Lower lobe of right lung (tissue), 2 donors: ENCODE measurements at regions not wholly inside any gene's neighbourhood (a gene's known extent, or its start where the extent isn't known, plus 50 kb on each side); places are given as distances from the start of the nearest gene placed in this dataset.

Experiments
- ATAC-seq, 2 donors: fragments of 200-7000 bp; cut with Tn5 transposase; one replicate each; pipeline ENCODE4 v1.9.1; 2020 to 2022; ENCODE audit warnings: mild to moderate bottlenecking in 2 of 2, moderate library complexity in 2 of 2
- DNase-seq: peaks from one replicate; pipeline ENCODE4 v3.0.0-alpha.2; 2020
- H3K27ac ChIP-seq: fragments of 200-600 bp; one replicate; pipeline ENCODE4 v1.8.0; 2022
- H3K27me3 ChIP-seq: fragments of 200-600 bp; one replicate; pipeline ENCODE4 v1.8.0; 2022; ENCODE audit warnings: low read depth
- H3K36me3 ChIP-seq: fragments of 200-600 bp; one replicate; pipeline ENCODE4 v1.8.0; 2022; ENCODE audit warnings: mild to moderate bottlenecking
- H3K4me1 ChIP-seq: fragments of 200-600 bp; one replicate; pipeline ENCODE4 v1.8.0; 2022
- H3K4me3 ChIP-seq: fragments of 200-600 bp; one replicate; pipeline ENCODE4 v1.8.0; 2022; ENCODE audit warnings: mild to moderate bottlenecking
- H3K9me3 ChIP-seq: fragments of 200-600 bp; one replicate; pipeline ENCODE4 v1.8.0; 2022
- intact Hi-C: fragments of 100-400 bp; cut with DNase I; formaldehyde crosslinking; loops from one replicate; pipeline ENCODE4 v1.11.0; 2022
- TF ChIP-seq, protein P1 (sequence below): fragments of 200-600 bp; IDR thresholded peaks from one replicate; pipeline ENCODE4 v1.8.0; 2022; ENCODE audit warnings: antibody characterized with exemption, mild to moderate bottlenecking
- donor health status: DM: no; HTN: yes; CAD: no; lungs with severe emphysema.

- no peak for ATAC-seq
- DNase-seq, result no peak
- H3K36me3 ChIP-seq, result no peaks in the 10 kb centered on the region
- H3K9me3 ChIP-seq, result no peaks in the 10 kb centered on the region
- TF ChIP-seq, protein P1, sequence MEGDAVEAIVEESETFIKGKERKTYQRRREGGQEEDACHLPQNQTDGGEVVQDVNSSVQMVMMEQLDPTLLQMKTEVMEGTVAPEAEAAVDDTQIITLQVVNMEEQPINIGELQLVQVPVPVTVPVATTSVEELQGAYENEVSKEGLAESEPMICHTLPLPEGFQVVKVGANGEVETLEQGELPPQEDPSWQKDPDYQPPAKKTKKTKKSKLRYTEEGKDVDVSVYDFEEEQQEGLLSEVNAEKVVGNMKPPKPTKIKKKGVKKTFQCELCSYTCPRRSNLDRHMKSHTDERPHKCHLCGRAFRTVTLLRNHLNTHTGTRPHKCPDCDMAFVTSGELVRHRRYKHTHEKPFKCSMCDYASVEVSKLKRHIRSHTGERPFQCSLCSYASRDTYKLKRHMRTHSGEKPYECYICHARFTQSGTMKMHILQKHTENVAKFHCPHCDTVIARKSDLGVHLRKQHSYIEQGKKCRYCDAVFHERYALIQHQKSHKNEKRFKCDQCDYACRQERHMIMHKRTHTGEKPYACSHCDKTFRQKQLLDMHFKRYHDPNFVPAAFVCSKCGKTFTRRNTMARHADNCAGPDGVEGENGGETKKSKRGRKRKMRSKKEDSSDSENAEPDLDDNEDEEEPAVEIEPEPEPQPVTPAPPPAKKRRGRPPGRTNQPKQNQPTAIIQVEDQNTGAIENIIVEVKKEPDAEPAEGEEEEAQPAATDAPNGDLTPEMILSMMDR, result no peak
- intact Hi-C loops, result no loop called here
- no peaks in the 10 kb centered on the region for H3K27me3 ChIP-seq
- no peak overlapping the region for H3K27ac ChIP-seq
- no peak overlapping the region for H3K4me3 ChIP-seq
- H3K4me1 ChIP-seq, result no peaks in the 10 kb centered on the region
These were observed 206.9 kb upstream of the INTU start for GRCh38 chr4:127425851-127426250.

GRCh38 chr4:127441571-127441970 is 191.2 kb upstream of the INTU start:
- H3K9me3 ChIP-seq, result no peaks in the 10 kb centered on the region
- H3K4me3 ChIP-seq, result no peak overlapping the region
- intact Hi-C loops, result no loop called here
- H3K4me1 ChIP-seq, result no peaks in the 10 kb centered on the region
- H3K36me3 ChIP-seq, result no peaks in the 10 kb centered on the region
- no peaks in the 10 kb centered on the region for H3K27me3 ChIP-seq
- ATAC-seq (no peak), DNase-seq (no peak)
- TF ChIP-seq, protein P1, result no peak
- no peak overlapping the region for H3K27ac ChIP-seq

GRCh38 chr4:127445471-127445870 is 187.3 kb upstream of the INTU start:
- Histone ChIP-seq H3K4me3 (no peak overlapping the region), H3K4me1 (no peaks in the 10 kb centered on the region), H3K9me3 (no peaks in the 10 kb centered on the region), H3K27me3 (no peaks in the 10 kb centered on the region), H3K27ac (no peak overlapping the region), H3K36me3 (no peaks in the 10 kb centered on the region)
- intact Hi-C loops, result no loop called here
- ATAC-seq, result no peak
- DNase-seq, result no peak
- TF ChIP-seq, protein P1, result no peak

DNA sequence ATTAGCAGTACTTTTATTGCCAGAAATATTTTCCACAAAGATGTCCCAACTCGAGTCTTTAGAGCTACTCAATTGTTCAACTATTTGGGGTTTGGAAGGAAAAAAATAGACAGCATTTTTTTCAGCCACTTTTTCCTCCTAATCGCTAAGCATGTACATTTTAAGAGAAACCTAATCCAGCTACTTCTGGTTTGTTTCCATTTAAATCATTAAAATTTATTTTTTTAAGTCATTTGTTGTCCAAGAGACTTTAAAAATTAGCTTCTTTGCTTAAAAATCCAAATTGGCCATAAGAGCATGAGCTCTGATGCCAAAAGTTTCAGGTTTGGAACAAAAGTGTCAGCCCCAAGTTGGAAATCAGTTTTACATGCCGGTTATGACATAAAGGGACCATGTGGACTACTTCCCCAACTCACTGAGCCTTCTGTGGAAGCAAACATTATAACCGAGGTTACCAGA is 186.3 kb upstream of the INTU start:
- Histone ChIP-seq H3K27me3 (no peaks in the 10 kb centered on the region), H3K9me3 (no peaks in the 10 kb centered on the region), H3K36me3 (no peaks in the 10 kb centered on the region), H3K4me1 (no peaks in the 10 kb centered on the region), H3K4me3 (no peak overlapping the region), H3K27ac (no peak overlapping the region)
- TF ChIP-seq, protein P1, result no peak
- intact Hi-C loops, result no loop called here
- DNase-seq, result no peak
- ATAC-seq, result no peak

GRCh38 chr4:127448986-127449385 is 183.8 kb upstream of the INTU start:
- Histone ChIP-seq H3K27me3 (no peaks in the 10 kb centered on the region), H3K4me3 (no peak overlapping the region), H3K9me3 (no peaks in the 10 kb centered on the region), H3K27ac (no peak overlapping the region), H3K4me1 (no peaks in the 10 kb centered on the region), H3K36me3 (no peaks in the 10 kb centered on the region)
- ATAC-seq (no peak), DNase-seq (no peak)
- TF ChIP-seq, protein P1, result no peak
- intact Hi-C loops, result no loop called here

- no peaks in the 10 kb centered on the region for H3K27me3 ChIP-seq
- H3K4me1 ChIP-seq, result no peaks in the 10 kb centered on the region
- H3K36me3 ChIP-seq, result no peaks in the 10 kb centered on the region
- no peaks in the 10 kb centered on the region for H3K9me3 ChIP-seq
- H3K4me3 ChIP-seq, result no peak overlapping the region
- intact Hi-C loops, result no loop called here
- ATAC-seq, result no peak
- H3K27ac ChIP-seq, result no peak overlapping the region
- DNase-seq, result no peak
- TF ChIP-seq, protein P1, result no peak
These were observed 183.3 kb upstream of the INTU start for GRCh38 chr4:127449449-127449848.
